ENCODE measurements at regions not wholly inside any gene's neighbourhood (a gene's known extent, or its start where the extent isn't known, plus 50 kb on each side); places are given as distances from the start of the nearest gene placed in this dataset.

GRCh38 chr5:100148239-100148638, 386.9 kb upstream of the FAM174A start:
- ATAC-seq = no peak

GRCh38 chr5:100142607-100143006, 392.6 kb upstream of the FAM174A start:
- Histone ChIP-seq H3K36me3 (ENCODE audit: control insufficient read depth, insufficient read depth, low read length) (no peaks in the 10 kb centered on the region), H3K27me3 (ENCODE audit: control insufficient read depth, insufficient read depth, low read length) (no peaks in the 10 kb centered on the region), H3K4me1 (ENCODE audit: control insufficient read depth, insufficient read depth, low read length) (no peaks in the 10 kb centered on the region), H3K9me3 (ENCODE audit: control insufficient read depth, insufficient read depth, low read length) (no peaks in the 10 kb centered on the region), H3K27ac (ENCODE audit: low read length) (no peak overlapping the region), H3K4me3 (ENCODE audit: low read length) (no peak overlapping the region)
- no peak for TF ChIP-seq CTCF (IDR thresholded peaks at IDR 0.05)
- Mint-ChIP-seq H3K4me1 (no peaks in the 10 kb centered on the region), H3K36me3 (no peaks in the 10 kb centered on the region), H3K9me3 (peaks cover 7 to 11% of the 10 kb centered on the region in 2 donors), H3K4me3 (no peak overlapping the region), H3K27ac (no peak overlapping the region), H3K27me3 (ENCODE audit: low read depth in 2 of 2) (no peaks in the 10 kb centered on the region)
- intact Hi-C loops (cut with micrococcal nuclease) = no loop called here
- DNase-seq = no peak
- no peak for ATAC-seq

More at GRCh38 chr5:100148239-100148638, 386.9 kb upstream of the FAM174A start:
- no peak overlapping the region for H3K27ac Mint-ChIP-seq
- intact Hi-C loops (cut with micrococcal nuclease) = no loop called here
- H3K27me3 Mint-ChIP-seq (ENCODE audit: low read depth in 2 of 2) = no peaks in the 10 kb centered on the region
- Histone ChIP-seq H3K27ac (ENCODE audit: low read length) (no peak overlapping the region), H3K4me1 (ENCODE audit: control insufficient read depth, insufficient read depth, low read length) (no peaks in the 10 kb centered on the region), H3K27me3 (ENCODE audit: control insufficient read depth, insufficient read depth, low read length) (no peaks in the 10 kb centered on the region), H3K36me3 (ENCODE audit: control insufficient read depth, insufficient read depth, low read length) (no peaks in the 10 kb centered on the region), H3K4me3 (ENCODE audit: low read length) (no peak overlapping the region), H3K9me3 (ENCODE audit: control insufficient read depth, insufficient read depth, low read length) (no peaks in the 10 kb centered on the region)
- no peaks in the 10 kb centered on the region for H3K4me1 Mint-ChIP-seq
- H3K9me3 Mint-ChIP-seq = peaks cover 15 to 19% of the 10 kb centered on the region in 2 donors
- H3K4me3 Mint-ChIP-seq = no peak overlapping the region
- no peak for DNase-seq
- 72% methylated on average over 2 of the region's 3 CpGs for whole genome bisulfite sequencing (ENCODE audit: insufficient coverage)
- no peaks in the 10 kb centered on the region for H3K36me3 Mint-ChIP-seq
- TF ChIP-seq CTCF (IDR thresholded peaks at IDR 0.05) = no peak

- Histone ChIP-seq H3K4me3 (ENCODE audit: low read length) (no peak overlapping the region), H3K4me1 (ENCODE audit: control insufficient read depth, insufficient read depth, low read length) (no peaks in the 10 kb centered on the region), H3K27me3 (ENCODE audit: control insufficient read depth, insufficient read depth, low read length) (no peaks in the 10 kb centered on the region), H3K9me3 (ENCODE audit: control insufficient read depth, insufficient read depth, low read length) (no peaks in the 10 kb centered on the region), H3K27ac (ENCODE audit: low read length) (no peak overlapping the region), H3K36me3 (ENCODE audit: control insufficient read depth, insufficient read depth, low read length) (no peaks in the 10 kb centered on the region)
- WGBS (ENCODE audit: insufficient coverage) = 100% methylated on average over 1 of the region's 1 CpG
- TF ChIP-seq CTCF (IDR thresholded peaks at IDR 0.05) = no peak
- peaks cover 4 to 7% of the 10 kb centered on the region in 2 donors for H3K9me3 Mint-ChIP-seq
- ATAC-seq (no peak), DNase-seq (no peak)
- H3K36me3 Mint-ChIP-seq = no peaks in the 10 kb centered on the region
- intact Hi-C loops (cut with micrococcal nuclease) = no loop called here
- no peak overlapping the region for H3K4me3 Mint-ChIP-seq
- H3K27me3 Mint-ChIP-seq (ENCODE audit: low read depth in 2 of 2) = no peaks in the 10 kb centered on the region
- no peaks in the 10 kb centered on the region for H3K4me1 Mint-ChIP-seq
- no peak overlapping the region for H3K27ac Mint-ChIP-seq
Observed at GRCh38 chr5:100131161-100131560, 404.0 kb upstream of the FAM174A start.

- intact Hi-C loops (cut with micrococcal nuclease) = no loop called here
- no peak for DNase-seq
- peaks cover 4% of the 10 kb centered on the region in 2 donors for H3K9me3 Mint-ChIP-seq
- no peak for ATAC-seq
- H3K36me3 Mint-ChIP-seq = no peaks in the 10 kb centered on the region
- H3K27me3 ChIP-seq (ENCODE audit: control insufficient read depth, insufficient read depth, low read length) = no peaks in the 10 kb centered on the region
- no peak overlapping the region for H3K4me3 Mint-ChIP-seq
- H3K4me1 Mint-ChIP-seq = no peaks in the 10 kb centered on the region
- no peaks in the 10 kb centered on the region for H3K27me3 Mint-ChIP-seq (ENCODE audit: low read depth in 2 of 2)
- H3K4me1 ChIP-seq (ENCODE audit: control insufficient read depth, insufficient read depth, low read length) = no peaks in the 10 kb centered on the region
- H3K27ac Mint-ChIP-seq = no peak overlapping the region
- TF ChIP-seq CTCF (IDR thresholded peaks at IDR 0.05) = no peak
- no peak overlapping the region for H3K27ac ChIP-seq (ENCODE audit: low read length)
- no peaks in the 10 kb centered on the region for H3K36me3 ChIP-seq (ENCODE audit: control insufficient read depth, insufficient read depth, low read length)
- H3K4me3 ChIP-seq (ENCODE audit: low read length) = no peak overlapping the region
- no peaks in the 10 kb centered on the region for H3K9me3 ChIP-seq (ENCODE audit: control insufficient read depth, insufficient read depth, low read length)
Observed at GRCh38 chr5:100130307-100130706, 404.9 kb upstream of the FAM174A start.
